Uterus (tissue), 2 donors: ENCODE measurements at regions not wholly inside any gene's neighbourhood (a gene's known extent, or its start where the extent isn't known, plus 50 kb on each side); places are given as distances from the start of the nearest gene placed in this dataset.

Source experiments
- CTCF ChIP-seq, 4 experiments: fragments of 200-600 bp in 2 of 4; fragments of 450-650 bp in 2 of 4; sonication (generic) in 2 of 4; IDR thresholded peaks; one replicate each; pipeline ENCODE4 v1.5.1; 2016 to 2019; ENCODE audit warnings: antibody characterized with exemption in 4 of 4, mild to moderate bottlenecking in 2 of 4, moderate library complexity in 1 of 4
- POLR2A ChIP-seq, 2 donors: fragments of 450-650 bp; IDR thresholded peaks; one replicate each; pipeline ENCODE4 v1.6.1; 2016; ENCODE audit warnings: antibody characterized with exemption in 2 of 2, mild to moderate bottlenecking in 1 of 2, moderate library complexity in 1 of 2

DNA sequence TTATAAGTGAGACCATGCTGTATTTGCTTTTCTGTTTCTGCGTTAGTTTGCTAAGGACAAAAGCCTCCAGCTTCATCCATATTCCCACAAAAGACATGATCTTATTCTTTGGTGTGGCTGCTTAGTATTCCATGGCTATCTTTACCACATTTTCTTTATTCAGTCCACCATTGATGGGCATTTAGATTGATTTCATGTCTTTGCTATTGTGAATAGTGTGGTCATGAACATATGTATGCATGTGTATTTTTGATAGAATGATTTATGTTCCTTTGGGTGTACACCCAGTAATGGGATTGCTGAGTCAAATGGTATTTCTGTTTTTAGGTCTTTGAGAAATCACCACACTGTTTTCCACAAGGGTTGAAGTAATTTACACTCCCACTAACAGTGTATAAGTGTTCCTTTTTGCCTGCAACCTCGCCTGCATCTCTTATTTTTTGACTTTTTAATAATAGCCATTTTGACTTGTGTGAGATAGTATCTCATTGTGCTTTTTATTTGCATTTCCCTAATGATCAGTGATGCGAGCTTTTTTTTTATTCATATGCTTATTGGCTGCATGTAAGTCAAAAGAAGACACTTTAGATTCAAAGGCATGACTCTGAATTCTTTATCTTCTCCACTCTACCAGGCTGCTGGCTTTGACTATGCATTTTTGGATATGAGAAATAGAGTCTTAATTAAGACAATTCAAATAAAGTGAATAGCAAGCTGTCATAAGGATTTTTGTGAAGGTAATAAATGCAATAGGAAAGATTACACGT lies 183.3 kb upstream of the SYNPR start:
- TF ChIP-seq CTCF (IDR thresholded peaks at IDR 0.05), result no peak
- no peak for TF ChIP-seq POLR2A (IDR thresholded peaks at IDR 0.05)
